ENCODE measurements at regions not wholly inside any gene's neighbourhood (a gene's known extent, or its start where the extent isn't known, plus 50 kb on each side); places are given as distances from the start of the nearest gene placed in this dataset.

- intact Hi-C loops (cut with DNase I) = no loop called here
- no peak for DNase-seq
- H3K27ac ChIP-seq = no peak overlapping the region
- WGBS, 2 donors = 83 to 85% methylated on average over 5 of the region's 5 CpGs
- no peak overlapping the region for H3K4me3 ChIP-seq (replicated peaks in 1 of 3)
- no peaks in the 10 kb centered on the region for H3K4me1 ChIP-seq
- no peaks in the 10 kb centered on the region for H3K27me3 ChIP-seq
- no peaks in the 10 kb centered on the region for H3K9me3 ChIP-seq
- H3K36me3 ChIP-seq = no peaks in the 10 kb centered on the region
- TF ChIP-seq CTCF (IDR thresholded peaks at IDR 0.05) (no peak), POLR2A (IDR thresholded peaks at IDR 0.05) (no peak)
Measured at GRCh38 chr1:196160066-196160795, 448.0 kb downstream of the KCNT2 start.

DNA sequence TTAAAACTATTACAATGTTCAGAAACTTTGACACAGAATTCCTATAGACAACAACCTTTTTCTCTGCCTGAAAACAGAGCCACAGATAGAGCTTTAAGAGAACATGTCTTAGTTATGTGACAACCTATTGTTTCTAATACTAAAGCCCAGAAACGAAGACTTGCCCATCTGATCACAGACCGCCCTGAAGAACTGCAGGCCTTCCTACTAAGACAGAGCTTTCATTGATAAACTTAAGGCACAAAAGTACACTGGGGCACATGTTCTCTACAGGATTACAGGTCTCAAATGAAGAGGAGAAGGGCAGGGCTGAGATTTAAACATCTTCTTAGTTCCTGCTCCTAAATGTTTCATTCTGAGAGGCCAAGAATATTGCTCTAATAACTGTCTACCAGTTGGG, 452.7 kb downstream of the KCNT2 start:
- Histone ChIP-seq H3K9me3 (no peaks in the 10 kb centered on the region), H3K36me3 (no peaks in the 10 kb centered on the region), H3K4me3 (replicated peaks in 1 of 3) (no peak overlapping the region), H3K27me3 (no peaks in the 10 kb centered on the region), H3K27ac (no peak overlapping the region), H3K4me1 (no peaks in the 10 kb centered on the region)
- intact Hi-C loops (cut with DNase I) = no loop called here
- no peak for DNase-seq
- 81 to 87% methylated on average over 2 of the region's 2 CpGs for WGBS, 2 donors
- TF ChIP-seq POLR2A (IDR thresholded peaks at IDR 0.05) = no peak
- TF ChIP-seq CTCF (IDR thresholded peaks at IDR 0.05) = no peak

DNA sequence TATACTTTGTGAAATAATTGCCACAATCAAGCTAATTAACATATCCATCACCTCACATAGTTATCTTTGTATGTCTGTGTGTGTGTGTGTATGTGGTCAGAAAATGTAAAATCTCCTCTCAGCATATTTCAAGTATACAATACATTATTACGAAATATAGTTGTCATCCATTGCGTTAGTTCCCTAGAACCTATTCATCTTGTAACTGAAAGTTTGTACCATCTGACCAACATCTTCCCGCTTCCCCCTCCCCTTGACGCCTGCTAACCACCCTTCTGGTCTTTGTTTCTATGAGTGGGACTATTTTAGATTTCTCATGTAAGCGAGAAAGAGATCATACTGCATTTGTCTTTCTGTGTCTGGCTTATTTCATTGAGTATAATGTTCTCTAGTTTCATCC, 455.3 kb downstream of the KCNT2 start:
- Histone ChIP-seq H3K4me1 (no peaks in the 10 kb centered on the region), H3K4me3 (replicated peaks in 1 of 3) (no peak overlapping the region), H3K27ac (no peak overlapping the region), H3K9me3 (no peaks in the 10 kb centered on the region), H3K27me3 (no peaks in the 10 kb centered on the region), H3K36me3 (no peaks in the 10 kb centered on the region)
- intact Hi-C loops (cut with DNase I) = no loop called here
- DNase-seq = no peak
- 88 to 93% methylated on average over 5 of the region's 5 CpGs for WGBS, 2 donors
- TF ChIP-seq POLR2A (IDR thresholded peaks at IDR 0.05) = no peak
- TF ChIP-seq CTCF (IDR thresholded peaks at IDR 0.05) = no peak

DNA sequence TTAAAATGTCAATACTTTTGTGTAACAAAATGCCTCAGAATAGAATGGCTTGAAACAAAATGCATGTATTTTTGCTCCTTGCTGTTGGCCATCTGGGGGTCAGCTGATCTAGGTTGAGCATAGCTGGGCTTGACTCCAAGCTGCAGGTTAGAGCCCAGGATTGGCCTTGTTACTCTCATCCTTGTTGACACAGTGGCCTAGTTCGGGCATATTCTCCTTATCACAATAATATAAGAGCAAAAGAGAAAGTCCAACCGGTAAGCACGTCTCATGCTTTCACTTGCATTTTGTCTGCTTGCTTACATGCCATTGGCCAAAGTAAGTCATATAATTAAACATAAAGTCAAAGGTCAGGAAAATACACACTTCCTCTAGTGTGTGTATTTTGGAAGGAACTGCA, 456.2 kb downstream of the KCNT2 start:
- TF ChIP-seq POLR2A (IDR thresholded peaks at IDR 0.05) = no peak
- no peak for TF ChIP-seq CTCF (IDR thresholded peaks at IDR 0.05)
- no peaks in the 10 kb centered on the region for H3K9me3 ChIP-seq
- peak in 1 of 2 donors; percentile 8 for DNase-seq
- no peaks in the 10 kb centered on the region for H3K36me3 ChIP-seq
- 49 to 51% methylated on average over 3 of the region's 3 CpGs for WGBS, 2 donors
- H3K4me3 ChIP-seq (replicated peaks in 1 of 3) = no peak overlapping the region
- H3K27me3 ChIP-seq = no peaks in the 10 kb centered on the region
- intact Hi-C loops (cut with DNase I) = no loop called here
- H3K4me1 ChIP-seq = no peaks in the 10 kb centered on the region
- no peak overlapping the region for H3K27ac ChIP-seq

- intact Hi-C loops (cut with DNase I) = no loop called here
- no peak for DNase-seq
- peak in 5 of 6 experiments; percentile 46 to 68 (median 59) for TF ChIP-seq CTCF (IDR thresholded peaks at IDR 0.05)
- TF ChIP-seq POLR2A (IDR thresholded peaks at IDR 0.05) = no peak
- Histone ChIP-seq H3K36me3 (no peaks in the 10 kb centered on the region), H3K27me3 (no peaks in the 10 kb centered on the region), H3K27ac (no peak overlapping the region), H3K4me3 (replicated peaks in 1 of 3) (no peak overlapping the region), H3K9me3 (no peaks in the 10 kb centered on the region), H3K4me1 (no peaks in the 10 kb centered on the region)
- 43% methylated on average over 3 of the region's 3 CpGs for WGBS, 2 donors
Measured at GRCh38 chr1:196148367-196148970, 459.8 kb downstream of the KCNT2 start.

Measured in thyroid gland (tissue), 4 donors.